Lower leg skin (tissue), 4 donors: ENCODE measurements at regions not wholly inside any gene's neighbourhood (a gene's known extent, or its start where the extent isn't known, plus 50 kb on each side); places are given as distances from the start of the nearest gene placed in this dataset.

ENCODE experiments used
- DNase-seq, 2 donors: peaks; one replicate each; pipeline ENCODE4 v3.0.0-alpha.2; 2019; ENCODE audit warnings: low spot score in 2 of 2
- H3K4me3 ChIP-seq: fragments of 200-600 bp; sonication (generic); 2 replicates; pipeline ENCODE4 v1.5.1; 2017; ENCODE audit warnings: mild to moderate bottlenecking, low read depth; ENCODE audit not compliant: poor library complexity, severe bottlenecking
- CTCF ChIP-seq, 3 donors: fragments of 450-650 bp; IDR thresholded peaks; one replicate each; pipeline ENCODE4 v1.5.1; 2016; ENCODE audit warnings: antibody characterized with exemption in 3 of 3, mild to moderate bottlenecking in 3 of 3, moderate library complexity in 2 of 3
- POLR2A ChIP-seq, 2 donors: fragments of 450-650 bp; IDR thresholded peaks; one replicate each; pipeline ENCODE4 v1.6.1; 2016 to 2017; ENCODE audit warnings: antibody characterized with exemption in 2 of 2, mild to moderate bottlenecking in 1 of 2, moderate library complexity in 1 of 2
- WGBS, 2 donors: methylation state at CpG; one replicate each; pipeline ENCODE4 v1.1.5; 2018; 5-methylcytosine and 5-hydroxymethylcytosine counted together
- intact Hi-C: fragments of 100-400 bp; cut with DNase I; formaldehyde crosslinking; loops from one replicate; pipeline ENCODE4 v1.15.0; 2023; ENCODE audit warnings: low total_unique reads

GRCh38 chr12:31837913-31838312 is 109.1 kb upstream of the AMN1 start:
- no peak overlapping the region for H3K4me3 ChIP-seq
- TF ChIP-seq POLR2A (IDR thresholded peaks at IDR 0.05): no peak
- intact Hi-C loops: no loop called here
- DNase-seq: no peak
- 85 to 87% methylated on average over 3 of the region's 3 CpGs for WGBS, 2 donors

- H3K4me3 ChIP-seq: no peak overlapping the region
- 60 to 61% methylated on average over 5 of the region's 5 CpGs for WGBS, 2 donors
- no peak for TF ChIP-seq POLR2A (IDR thresholded peaks at IDR 0.05)
- TF ChIP-seq CTCF (IDR thresholded peaks at IDR 0.05): no peak
- no peak for DNase-seq
- intact Hi-C loops: no loop called here
These were observed 106.6 kb upstream of the AMN1 start for GRCh38 chr12:31835276-31835882.

GRCh38 chr12:31834150-31834549 is 105.3 kb upstream of the AMN1 start:
- WGBS, 2 donors: 89 to 90% methylated on average over 7 of the region's 7 CpGs

GRCh38 chr12:31832740-31833729 is 104.2 kb upstream of the AMN1 start:
- intact Hi-C loops: no loop called here
- TF ChIP-seq CTCF (IDR thresholded peaks at IDR 0.05): no peak
- no peak for TF ChIP-seq POLR2A (IDR thresholded peaks at IDR 0.05)
- H3K4me3 ChIP-seq: no peak overlapping the region
- WGBS, 2 donors: 67 to 76% methylated on average over 7 of the region's 7 CpGs
- no peak for DNase-seq

More at GRCh38 chr12:31834150-31834549, 105.3 kb upstream of the AMN1 start:
- DNase-seq: no peak
- intact Hi-C loops: no loop called here
- TF ChIP-seq POLR2A (IDR thresholded peaks at IDR 0.05) (no peak), CTCF (IDR thresholded peaks at IDR 0.05) (no peak)
- H3K4me3 ChIP-seq: no peak overlapping the region

- 88 to 90% methylated on average over 2 of the region's 2 CpGs for WGBS, 2 donors
- no peak for DNase-seq
- no peak for TF ChIP-seq CTCF (IDR thresholded peaks at IDR 0.05)
- TF ChIP-seq POLR2A (IDR thresholded peaks at IDR 0.05): no peak
- H3K4me3 ChIP-seq: no peak overlapping the region
- intact Hi-C loops: no loop called here
These were observed 99.2 kb upstream of the AMN1 start for GRCh38 chr12:31828071-31828470.

- intact Hi-C loops: no loop called here
- TF ChIP-seq CTCF (IDR thresholded peaks at IDR 0.05): no peak
- TF ChIP-seq POLR2A (IDR thresholded peaks at IDR 0.05): no peak
- no peak overlapping the region for H3K4me3 ChIP-seq
- DNase-seq: no peak
These were observed 93.9 kb upstream of the AMN1 start for GRCh38 chr12:31822761-31823160.
